A172 (cell line): ENCODE measurements at regions not wholly inside any gene's neighbourhood (a gene's known extent, or its start where the extent isn't known, plus 50 kb on each side); places are given as distances from the start of the nearest gene placed in this dataset.

Experiments
- DNase-seq: peaks from one replicate; pipeline ENCODE4 v3.0.0-alpha.2; 2015; ENCODE audit warnings: low spot score

DNA sequence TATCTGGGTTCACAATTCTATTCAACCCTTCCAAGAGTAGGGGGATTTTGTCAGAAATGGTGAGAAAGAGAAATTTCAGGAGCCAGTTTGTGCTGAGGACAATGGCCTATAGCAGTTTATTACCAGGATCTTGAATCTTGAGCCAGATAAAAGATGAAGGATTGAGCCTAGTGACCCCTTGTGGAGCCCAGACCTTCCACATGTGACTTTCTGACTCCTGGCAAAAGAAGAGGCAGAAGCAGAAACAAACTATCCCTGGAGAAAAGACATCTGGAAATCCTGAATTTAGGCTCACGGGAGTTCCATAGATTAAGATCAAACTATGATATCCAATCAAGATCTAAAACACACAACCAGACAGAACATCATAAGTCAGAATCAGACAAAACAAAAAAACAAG, 60.9 kb upstream of the CHRM2 start:
- no peak for DNase-seq

DNA sequence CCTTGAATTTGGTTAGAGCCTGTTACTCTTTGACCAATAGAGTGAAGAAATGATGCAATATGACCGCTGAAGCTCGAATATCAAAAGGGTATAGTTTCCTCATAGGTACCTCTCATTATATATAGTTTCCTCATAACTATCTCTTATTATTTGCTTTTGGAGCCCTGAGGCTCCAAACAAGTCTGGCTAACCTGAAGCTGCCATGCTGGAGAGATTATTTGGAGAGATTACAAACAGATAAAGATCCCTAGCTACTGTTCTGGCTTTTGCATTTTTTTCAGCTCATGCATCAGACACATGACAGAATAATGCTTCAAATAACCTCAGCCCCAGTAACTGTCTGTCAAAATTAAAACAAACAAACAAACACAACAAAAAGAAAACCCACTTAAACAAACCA, 65.4 kb upstream of the CHRM2 start:
- DNase-seq = no peak

DNA sequence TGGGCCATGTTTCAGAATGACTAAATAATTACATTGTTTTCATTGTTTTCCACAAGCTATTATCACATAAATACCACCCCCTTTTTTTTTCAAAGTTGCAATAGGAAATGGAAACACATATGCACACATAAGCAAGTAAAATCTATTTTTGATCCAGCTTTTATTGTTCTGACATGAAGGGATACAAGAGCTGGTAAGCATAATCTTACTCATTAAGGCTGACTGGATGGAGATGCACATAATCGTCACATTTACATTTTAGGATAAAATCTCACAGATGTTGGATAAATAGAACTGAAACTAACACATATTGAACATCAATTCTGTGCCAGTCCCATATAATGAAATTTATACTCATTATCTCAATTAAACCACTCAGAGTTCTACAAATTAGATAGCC, 84.5 kb upstream of the CHRM2 start:
- DNase-seq = no peak

DNA sequence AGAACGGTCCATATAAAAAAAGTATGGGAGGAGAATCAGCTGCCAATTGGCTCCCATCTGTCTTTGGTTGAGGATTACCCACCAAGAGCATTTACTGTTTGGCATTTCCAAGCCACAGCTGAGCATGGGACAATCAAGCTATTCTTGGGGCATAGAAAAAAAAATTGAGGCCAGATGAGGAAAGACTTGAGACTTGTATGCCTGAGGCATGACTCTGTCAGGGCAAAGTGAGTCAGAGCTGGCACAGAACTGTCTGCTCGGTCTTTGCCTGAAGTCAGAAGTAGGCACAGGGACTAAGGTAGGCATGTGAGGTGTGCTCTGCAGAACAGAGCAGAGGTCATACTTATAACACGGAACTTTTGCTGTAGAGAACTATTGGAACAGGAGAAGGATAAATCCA, 126.5 kb upstream of the CHRM2 start:
- no peak for DNase-seq

DNA sequence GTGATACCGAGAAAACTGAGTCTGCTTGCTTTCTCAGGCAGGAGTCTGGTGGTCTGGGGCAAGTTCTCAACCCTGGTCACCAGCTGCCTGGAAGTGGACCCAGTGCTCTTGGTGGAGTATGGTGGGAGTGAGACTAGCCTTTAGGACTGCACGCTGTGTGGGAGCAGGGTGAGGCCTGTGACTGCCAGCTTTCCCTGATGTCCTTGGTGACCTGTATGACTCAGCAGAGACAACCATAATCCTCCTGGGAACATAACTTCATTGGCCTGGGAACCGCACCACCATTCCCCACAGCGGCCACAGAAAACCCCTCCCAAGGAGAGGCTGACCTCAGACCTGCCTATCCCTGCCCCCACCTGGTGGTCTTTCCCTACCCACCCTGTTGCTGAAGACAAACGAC, 139.5 kb upstream of the CHRM2 start:
- DNase-seq = peak; percentile 1

DNA sequence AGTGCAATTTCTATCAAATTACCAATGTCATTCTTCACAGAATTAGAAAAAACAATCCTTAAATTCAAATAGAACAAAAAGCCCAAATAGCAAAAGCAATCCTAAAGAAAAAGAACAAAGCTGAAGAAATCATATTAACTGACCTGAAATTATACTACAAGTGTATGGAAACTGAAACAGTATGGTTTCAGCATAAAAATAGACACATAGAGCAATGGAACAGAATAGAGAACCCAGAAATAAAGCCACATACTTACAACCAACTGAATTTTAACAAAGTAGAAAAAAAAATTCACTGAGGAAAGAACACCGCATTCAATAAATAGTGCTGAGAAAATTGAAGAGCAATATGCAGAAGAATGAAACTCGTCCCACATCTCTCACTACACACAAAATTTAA, 142.0 kb upstream of the CHRM2 start:
- no peak for DNase-seq

DNA sequence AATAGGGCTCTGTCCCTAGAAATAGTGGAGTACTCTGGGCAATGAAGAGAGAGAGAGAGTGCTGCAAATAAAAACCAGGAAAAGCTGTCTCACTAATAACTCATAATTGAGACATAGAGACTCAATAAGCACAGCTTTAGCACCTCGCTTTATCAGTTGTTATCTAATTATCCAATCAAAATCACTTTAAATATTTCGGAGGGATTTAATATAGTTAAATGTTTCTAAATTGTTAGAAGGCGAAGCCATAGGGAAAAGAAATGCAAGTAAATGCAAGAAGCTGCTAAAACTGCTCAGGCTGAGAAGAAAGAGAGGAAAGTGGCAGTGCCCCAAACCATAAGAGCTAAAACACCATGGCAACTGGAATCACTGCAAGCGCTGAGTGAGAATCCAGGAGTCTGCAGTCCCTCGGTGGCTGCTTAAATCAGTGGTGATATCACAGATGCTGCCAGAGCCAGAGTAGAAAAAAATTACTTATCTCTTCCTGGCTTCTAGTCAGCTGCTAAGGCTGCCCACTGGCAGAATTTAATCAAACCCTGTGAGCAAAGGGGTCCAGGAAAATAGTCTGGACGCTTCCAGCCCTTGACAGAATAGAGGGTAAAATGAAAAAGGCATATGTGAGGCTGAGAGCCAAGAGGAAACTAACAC, 150.4 kb upstream of the CHRM2 start:
- no peak for DNase-seq

DNA sequence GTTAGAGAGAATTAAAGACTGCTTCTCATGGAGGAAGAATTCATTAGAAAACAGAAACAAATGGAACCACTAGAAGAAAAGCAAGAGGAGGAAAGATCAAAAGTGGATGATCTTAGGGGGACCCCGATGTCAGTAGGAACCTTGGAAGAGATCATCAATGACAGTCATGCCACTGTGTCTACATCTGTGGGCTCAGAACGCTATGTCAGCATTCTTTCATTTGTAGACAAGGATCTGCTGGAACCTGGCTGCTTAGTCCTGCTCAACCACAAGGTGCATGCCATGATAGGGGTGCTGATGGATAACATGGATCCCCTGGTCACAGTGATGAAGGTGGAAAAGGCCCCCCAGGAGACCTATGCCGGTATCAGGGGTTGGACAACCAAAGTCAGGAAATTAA, 154.4 kb upstream of the CHRM2 start:
- DNase-seq = no peak

DNA sequence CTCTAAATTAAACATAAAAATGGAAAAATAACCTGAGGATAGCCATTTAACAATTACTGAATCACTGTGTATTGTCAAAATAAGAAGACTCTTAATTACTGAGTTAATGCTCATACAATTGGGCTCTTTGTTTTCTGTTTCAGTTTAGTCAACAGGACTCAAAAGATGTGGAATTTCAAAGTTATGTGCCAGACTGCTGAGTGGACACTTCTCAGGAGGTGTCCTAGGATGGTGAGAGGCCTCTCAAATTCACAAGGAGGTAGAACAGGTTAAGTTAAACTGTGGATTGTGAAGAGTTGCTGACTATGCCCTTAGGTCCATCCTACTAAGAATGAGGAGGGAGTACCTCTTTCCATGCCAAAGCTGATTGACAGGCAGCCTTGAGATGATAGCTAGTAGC, 157.7 kb upstream of the CHRM2 start:
- no peak for DNase-seq

DNA sequence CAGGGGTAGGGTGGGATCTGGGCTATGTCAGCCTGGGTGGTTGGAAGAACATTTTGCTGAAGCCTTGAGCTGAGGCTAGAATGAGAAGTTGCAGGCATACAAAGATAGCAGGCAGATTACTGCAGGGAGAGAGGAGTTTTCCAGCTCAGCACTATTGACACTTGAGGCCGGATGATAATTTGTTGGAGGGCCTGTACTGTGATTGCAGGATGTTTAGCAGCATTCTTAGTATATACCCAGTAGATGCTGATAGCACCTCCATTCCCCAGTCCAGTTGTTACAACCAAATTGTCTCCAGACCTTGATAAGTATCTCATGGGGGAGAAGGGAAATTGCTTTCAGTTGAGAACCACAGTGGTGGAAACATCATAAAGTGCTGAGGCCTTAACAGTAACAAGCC, 158.6 kb upstream of the CHRM2 start:
- no peak for DNase-seq

DNA sequence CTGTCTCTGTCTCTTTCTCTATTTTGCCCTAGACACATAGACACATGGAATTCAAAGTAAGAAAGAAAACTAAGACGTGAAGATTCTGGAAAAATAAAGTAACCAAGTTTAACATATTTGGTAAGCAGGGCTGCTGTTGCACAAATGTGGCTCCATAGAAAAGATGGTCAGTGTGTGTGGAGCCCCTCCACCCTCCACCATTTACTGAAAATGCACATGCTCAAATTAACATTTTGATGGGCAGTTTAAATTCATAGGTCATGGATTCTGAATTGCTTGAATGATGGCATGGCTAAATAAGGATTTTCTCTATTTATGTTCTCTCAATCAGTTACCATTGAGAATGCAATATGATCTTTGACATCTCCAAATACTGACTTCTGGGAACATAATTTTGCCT, 165.5 kb upstream of the CHRM2 start:
- no peak for DNase-seq

DNA sequence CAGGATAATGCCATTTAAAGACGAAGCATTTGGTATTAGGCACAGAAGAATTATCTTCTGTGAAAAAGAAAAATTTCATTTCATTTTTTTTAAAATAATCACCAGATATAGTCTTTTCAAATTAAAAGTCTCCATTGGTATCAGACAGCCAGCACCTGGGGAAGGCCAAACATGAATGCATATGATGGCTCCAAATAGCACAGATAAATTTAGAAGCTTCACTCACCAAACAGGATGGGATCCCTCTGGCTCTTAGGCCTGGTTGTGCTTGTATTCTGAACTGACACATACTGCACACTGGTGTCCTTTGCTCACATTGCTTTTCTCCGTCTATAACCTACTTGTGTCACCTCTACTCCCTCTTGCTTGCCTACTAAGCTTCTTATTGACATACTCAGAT, 169.5 kb upstream of the CHRM2 start:
- no peak for DNase-seq

DNA sequence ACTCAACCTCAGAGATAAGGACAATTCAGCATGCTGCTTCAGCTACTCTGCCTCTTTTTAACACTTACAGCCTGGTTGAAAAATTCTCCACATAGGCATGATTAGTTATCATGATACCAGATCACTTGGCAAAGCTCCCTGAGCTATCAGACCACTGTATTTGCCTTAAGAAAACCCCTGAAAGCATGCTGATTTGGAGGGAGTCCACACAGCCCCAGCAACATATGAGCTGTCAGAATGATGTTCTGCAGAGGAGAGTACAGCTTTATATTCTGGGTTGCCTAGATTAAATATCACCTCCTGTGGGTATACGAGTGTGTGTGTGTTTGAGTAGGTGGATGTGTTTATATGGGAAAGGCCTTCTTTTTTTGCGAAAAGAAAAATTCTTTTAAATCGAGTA, 170.2 kb upstream of the CHRM2 start:
- no peak for DNase-seq

DNA sequence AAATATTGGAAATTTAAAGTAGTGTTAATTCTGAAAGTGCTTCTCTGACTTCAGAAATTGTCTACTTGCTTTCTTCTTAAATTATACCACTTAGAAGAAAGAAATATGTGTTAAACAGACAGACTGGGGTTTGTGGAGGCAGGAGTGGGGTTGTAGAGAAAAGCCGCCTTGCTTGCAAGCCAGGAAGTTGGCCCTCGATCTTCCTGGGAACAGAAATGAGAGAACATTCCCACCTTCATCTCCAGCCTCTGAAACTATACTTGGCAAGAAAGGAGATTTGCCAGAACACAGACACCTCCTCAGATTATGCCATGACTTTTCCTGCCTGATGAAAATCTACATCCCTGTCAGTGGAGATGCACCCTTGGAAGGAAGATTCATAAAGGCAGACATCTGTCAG, 171.2 kb upstream of the CHRM2 start:
- DNase-seq = no peak

DNA sequence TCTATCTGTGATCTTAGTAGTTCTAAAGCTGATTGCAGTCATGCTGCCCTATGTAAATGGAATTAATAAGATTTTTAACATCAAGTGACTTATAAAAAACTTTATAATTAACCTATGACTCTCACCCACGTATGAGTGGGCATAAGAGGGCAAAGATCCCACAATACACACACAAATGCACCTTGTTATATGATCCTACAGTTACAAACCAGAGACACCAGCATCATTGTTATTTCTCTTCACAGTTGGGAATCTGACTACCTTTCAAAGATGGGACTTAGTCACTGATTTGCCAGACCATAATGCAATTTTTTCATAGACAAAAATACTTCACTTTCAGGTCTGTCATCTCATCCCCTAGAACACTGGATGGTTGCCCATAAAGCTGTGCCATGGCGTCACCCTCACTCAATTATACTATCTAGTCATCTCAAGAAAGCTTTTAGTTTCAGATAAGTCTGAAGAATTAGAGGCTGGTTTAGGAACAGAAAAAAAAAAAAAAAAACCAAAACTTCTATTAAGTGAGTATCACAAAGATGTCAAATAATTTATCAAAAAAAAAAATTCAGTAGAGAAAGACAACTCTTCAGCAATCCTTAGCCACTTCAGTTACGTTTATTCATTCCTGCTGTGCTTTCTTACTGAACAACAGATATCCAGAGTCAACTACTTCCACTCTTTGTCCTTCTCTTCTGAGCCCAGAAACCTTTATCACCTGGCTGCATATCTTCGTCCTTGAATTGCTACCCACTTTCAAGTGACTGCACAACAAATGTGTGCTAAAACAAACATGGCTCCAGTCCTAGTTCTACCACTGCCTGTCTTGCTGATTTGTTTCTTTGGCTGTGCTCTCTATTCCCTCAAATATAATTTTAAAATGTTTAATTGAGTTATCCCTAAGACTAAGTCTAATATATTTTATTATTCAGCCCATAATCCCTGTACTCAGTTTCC, 175.0 kb upstream of the CHRM2 start:
- DNase-seq = no peak

DNA sequence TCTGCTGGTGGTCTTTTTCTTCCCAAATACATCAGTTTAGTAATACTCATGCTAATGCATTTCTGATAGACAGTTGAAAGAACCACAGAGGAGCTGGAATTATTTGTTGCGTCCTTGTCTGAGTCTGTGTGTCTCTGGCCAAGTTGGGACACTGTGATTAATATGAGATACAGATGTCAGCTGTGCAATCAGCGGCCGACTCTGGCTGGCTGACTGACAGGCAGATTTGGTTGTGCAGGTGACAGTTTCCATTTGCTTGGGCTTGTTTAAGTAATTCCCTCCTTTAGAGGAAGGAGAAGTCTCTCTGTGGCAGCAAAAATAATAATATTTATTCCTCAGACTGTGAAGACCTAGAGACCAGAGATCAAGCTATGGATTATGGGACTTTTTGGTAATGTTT, 176.2 kb upstream of the CHRM2 start:
- DNase-seq = no peak

DNA sequence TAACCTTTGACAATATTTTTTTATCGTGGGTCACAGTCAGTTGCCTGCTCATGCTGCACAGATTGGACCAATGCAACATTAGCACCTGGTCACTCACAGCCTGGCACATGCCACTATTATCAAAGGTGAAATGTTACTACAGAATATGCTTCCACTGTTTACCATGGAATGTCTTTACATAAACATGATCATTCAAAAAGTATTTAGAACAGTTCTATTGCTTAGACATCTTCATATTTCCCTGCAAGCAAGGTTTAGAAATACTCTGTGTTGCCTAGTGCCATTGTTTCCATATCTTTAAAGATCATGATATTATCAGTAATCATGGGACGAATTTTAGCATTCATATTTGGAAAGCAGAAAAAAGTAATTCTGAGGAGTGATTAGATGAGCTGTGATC, 179.9 kb upstream of the CHRM2 start:
- DNase-seq = no peak

DNA sequence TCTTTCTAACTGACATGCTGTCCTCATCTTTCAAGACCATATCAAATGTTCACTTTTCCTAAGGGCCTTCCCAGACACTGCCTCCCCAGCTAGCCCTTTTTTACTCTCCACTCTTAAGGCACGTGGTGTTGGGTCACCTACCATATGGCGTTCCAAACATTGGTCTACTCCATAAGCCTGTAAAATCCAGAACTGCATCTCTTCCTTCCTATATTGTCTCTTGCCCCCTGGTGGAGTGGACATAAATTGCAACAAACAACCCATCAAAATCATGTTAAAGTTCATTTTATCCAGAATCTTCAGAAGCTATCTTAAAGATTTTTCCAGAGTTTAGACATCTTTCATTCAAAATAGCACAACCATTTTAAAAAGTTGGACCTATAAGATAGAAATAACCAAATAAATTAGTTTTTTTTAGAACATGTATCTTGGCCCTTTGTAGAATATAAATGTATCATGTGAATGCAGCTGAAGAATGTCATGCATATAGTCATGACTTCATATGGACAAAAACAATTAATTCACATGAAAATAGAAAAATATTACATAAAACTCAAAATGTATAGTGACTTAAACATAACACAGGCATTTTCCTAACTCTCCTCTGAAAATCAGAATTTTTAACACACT, 180.6 kb upstream of the CHRM2 start:
- DNase-seq = peak; percentile 13

DNA sequence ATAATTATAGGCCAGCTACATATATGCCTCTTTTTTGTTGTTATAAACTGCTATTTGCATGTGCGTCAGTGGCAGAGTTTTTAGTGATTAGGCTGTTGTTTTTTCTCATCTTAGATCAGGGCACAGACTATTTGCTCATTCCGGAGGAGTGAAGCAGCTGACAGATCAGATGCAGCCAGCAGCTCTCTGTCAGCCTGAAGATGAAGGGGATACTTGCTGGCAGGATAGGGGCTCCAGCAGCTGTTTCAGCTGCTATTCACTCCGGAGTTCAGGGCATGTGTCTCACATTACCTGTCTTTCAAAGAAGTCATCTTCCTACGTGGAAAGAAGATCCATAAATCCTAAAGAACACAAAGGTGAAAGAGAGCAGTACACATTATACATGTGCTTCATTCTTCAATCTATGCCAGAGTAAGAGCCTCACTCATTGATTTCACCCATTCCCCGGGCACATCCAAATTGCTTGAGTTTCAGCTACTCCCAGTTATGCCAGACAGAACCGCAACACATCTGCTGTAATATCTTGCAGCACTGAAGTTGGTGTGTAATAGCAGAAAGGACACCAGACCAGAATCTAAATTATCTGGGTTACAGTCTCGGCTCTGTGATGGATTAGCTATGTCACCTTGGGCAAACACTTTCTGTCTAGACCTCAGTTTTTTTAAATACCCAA, 182.8 kb upstream of the CHRM2 start:
- DNase-seq = no peak

DNA sequence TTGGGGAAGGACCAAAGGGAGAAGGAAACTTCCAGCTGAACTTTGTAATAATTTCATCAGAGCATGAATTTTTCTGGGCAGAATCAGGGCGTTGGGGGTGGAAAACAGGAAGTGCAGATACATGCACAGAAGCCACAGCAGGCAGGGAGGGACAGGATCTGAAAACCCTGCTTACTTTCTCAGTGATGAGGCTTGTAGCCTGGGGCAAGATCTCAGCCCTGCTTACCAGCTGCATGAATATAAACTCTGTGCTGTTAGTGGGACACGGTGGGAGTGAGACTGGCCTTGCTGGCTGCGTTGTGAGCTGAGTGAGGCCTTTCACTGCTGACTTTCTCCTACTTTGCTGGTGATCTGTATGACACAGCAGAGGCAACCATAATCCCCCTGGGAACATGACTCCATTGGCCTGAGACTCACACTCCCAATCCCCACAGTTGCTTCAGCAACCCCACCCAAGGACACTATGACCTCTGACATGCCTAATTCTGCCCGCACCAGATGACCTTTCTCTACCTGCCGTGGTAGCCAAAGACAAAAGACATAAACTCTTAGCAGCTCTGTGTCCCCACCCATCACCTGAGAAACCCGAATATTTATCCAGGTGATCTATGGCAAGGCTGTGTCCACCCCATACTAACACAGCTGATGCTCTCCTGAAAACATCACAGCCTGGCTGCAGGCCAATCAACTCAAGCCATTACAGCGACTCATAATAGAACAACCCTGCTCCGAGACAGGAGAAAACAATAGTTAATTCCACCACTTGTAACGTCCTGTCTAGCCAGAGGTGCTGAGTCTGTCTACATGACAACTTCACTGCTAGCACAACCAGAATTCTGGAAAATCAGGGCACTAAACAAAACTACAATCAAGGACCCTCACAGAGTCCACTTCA, 190.7 kb upstream of the CHRM2 start:
- DNase-seq = peak; percentile 51

DNA sequence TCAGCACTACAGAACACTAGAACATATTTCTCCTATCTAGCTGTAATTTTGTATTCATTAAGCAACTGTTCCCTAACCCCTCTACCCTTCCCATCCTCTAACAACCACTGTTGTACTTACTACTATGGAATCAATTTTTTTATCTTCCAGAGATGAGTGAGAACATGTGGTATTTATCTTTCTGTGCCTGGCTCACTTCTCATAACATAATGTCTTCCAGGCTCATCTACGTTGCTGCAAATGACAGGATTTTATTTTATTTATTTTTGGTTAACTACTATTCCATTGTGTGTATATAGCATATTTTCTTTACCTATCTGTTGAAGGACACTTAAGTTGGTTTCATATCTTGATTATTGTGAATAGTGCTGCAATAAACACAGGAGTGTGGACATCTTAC, 200.9 kb upstream of the CHRM2 start:
- no peak for DNase-seq
